Epidermal melanocyte (primary cell): ENCODE measurements at regions not wholly inside any gene's neighbourhood (a gene's known extent, or its start where the extent isn't known, plus 50 kb on each side); places are given as distances from the start of the nearest gene placed in this dataset.

Source experiments
- DNase-seq: peaks from one replicate; pipeline ENCODE4 v3.0.0; 2011; ENCODE audit warnings: low spot score; ENCODE audit not compliant: insufficient read length

GRCh38 chr21:27418346-27418745, 451.5 kb upstream of the ADAMTS5 start:
- DNase-seq: no peak

- DNase-seq: no peak
These were observed 445.6 kb upstream of the ADAMTS5 start for GRCh38 chr21:27412530-27412929.

- DNase-seq: no peak
These were observed 441.9 kb upstream of the ADAMTS5 start for GRCh38 chr21:27408826-27409225.

GRCh38 chr21:27407271-27407670, 440.4 kb upstream of the ADAMTS5 start:
- no peak for DNase-seq

GRCh38 chr21:27406300-27407009, 439.6 kb upstream of the ADAMTS5 start:
- DNase-seq: no peak

- no peak for DNase-seq
These were observed 436.1 kb upstream of the ADAMTS5 start for GRCh38 chr21:27403011-27403410.

GRCh38 chr21:27400045-27400444, 433.2 kb upstream of the ADAMTS5 start:
- no peak for DNase-seq

GRCh38 chr21:27397578-27397977, 430.7 kb upstream of the ADAMTS5 start:
- no peak for DNase-seq

- no peak for DNase-seq
These were observed 426.8 kb upstream of the ADAMTS5 start for GRCh38 chr21:27393726-27394125.

- DNase-seq: no peak
These were observed 425.1 kb upstream of the ADAMTS5 start for GRCh38 chr21:27391990-27392389.

GRCh38 chr21:27390384-27390783, 423.5 kb upstream of the ADAMTS5 start:
- no peak for DNase-seq

GRCh38 chr21:27388825-27389224, 421.9 kb upstream of the ADAMTS5 start:
- DNase-seq: no peak

- no peak for DNase-seq
These were observed 415.5 kb upstream of the ADAMTS5 start for GRCh38 chr21:27382404-27382803.

GRCh38 chr21:27380303-27380702, 413.4 kb upstream of the ADAMTS5 start:
- no peak for DNase-seq

GRCh38 chr21:27379354-27379753, 412.5 kb upstream of the ADAMTS5 start:
- no peak for DNase-seq

- no peak for DNase-seq
These were observed 405.5 kb upstream of the ADAMTS5 start for GRCh38 chr21:27372381-27372780.

GRCh38 chr21:27371975-27372331, 405.1 kb upstream of the ADAMTS5 start:
- no peak for DNase-seq

- no peak for DNase-seq
These were observed 404.5 kb upstream of the ADAMTS5 start for GRCh38 chr21:27371115-27371974.

- no peak for DNase-seq
These were observed 403.2 kb upstream of the ADAMTS5 start for GRCh38 chr21:27369978-27370571.

- DNase-seq: no peak
These were observed 402.3 kb upstream of the ADAMTS5 start for GRCh38 chr21:27369234-27369633.

GRCh38 chr21:27366646-27367235, 399.9 kb upstream of the ADAMTS5 start:
- DNase-seq: no peak

GRCh38 chr21:27366036-27366435, 399.1 kb upstream of the ADAMTS5 start:
- DNase-seq: no peak
